22Rv1 (cell line): ENCODE measurements at regions not wholly inside any gene's neighbourhood (a gene's known extent, or its start where the extent isn't known, plus 50 kb on each side); places are given as distances from the start of the nearest gene placed in this dataset.

Source experiments
- CTCF ChIP-seq: fragments of 450-650 bp; IDR thresholded peaks from 2 replicates; pipeline ENCODE4 v1.5.1; 2017; ENCODE audit warnings: mild to moderate bottlenecking
- ZFX ChIP-seq: fragments of 450-650 bp; IDR thresholded peaks from 2 replicates; pipeline ENCODE4 v1.6.1; 2017; ENCODE audit warnings: antibody characterized with exemption, borderline replicate concordance

- TF ChIP-seq CTCF (no peak), ZFX (no peak)
Measured at GRCh38 chr3:194013928-194014327, 122.0 kb upstream of the HES1 start.
